SKM-1 treated with dmso at 0.1 percent for 144 hours (cell line): ENCODE measurements at regions not wholly inside any gene's neighbourhood (a gene's known extent, or its start where the extent isn't known, plus 50 kb on each side); places are given as distances from the start of the nearest gene placed in this dataset.

ENCODE experiments used
- DNase-seq: peaks from one replicate; lab custom pipeline; 2025; ENCODE audit not compliant: unreplicated experiment; lab: John Stamatoyannopoulos, UW

DNA sequence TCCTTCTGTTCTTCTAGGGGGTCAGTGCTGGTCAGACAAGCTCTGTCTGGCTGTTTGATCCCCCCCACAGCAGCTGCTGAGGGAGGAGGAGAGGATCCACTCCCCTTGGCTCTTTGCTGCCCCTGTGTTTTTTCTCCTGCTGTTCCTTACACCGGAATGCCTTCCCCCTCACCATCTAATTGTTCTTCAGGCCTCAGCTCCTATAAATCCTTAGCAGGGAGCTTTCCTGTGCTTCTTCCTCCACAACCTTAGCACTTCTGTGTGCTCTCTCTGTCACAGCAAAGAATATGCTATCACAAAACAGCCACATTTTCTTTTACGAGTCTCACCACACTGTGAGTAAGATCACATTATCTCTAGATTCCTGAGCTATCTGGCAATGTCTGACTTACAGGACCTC, 196.6 kb downstream of the OTOR start:
- no peak for DNase-seq

- no peak for DNase-seq
These were observed 197.5 kb downstream of the OTOR start for GRCh38 chr20:16945619-16946018.

- DNase-seq: no peak
These were observed 197.9 kb downstream of the OTOR start for GRCh38 chr20:16946097-16946496.

DNA sequence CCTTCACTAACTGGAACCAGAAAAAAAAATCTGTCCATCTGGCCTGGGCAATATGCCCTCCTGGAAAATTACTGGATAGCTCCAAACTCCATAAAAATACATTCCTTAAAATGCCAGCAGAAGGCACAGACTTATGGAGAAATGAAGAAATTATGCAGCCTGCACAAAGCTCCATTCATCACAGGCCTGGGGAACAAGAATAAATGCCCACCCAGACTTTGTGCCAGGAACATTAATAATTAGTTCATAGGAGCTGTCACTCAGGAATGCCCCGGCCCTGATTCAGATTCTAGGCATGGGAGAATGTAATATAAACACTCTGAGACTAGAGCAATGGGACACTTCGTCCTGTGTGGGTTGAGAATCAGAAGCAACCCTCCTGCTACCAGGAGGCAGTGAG, 199.3 kb downstream of the OTOR start:
- no peak for DNase-seq

GRCh38 chr20:16951876-16952275, 203.7 kb downstream of the OTOR start:
- no peak for DNase-seq

GRCh38 chr20:16952965-16953364, 204.8 kb downstream of the OTOR start:
- DNase-seq: no peak

GRCh38 chr20:16953858-16954257, 205.7 kb downstream of the OTOR start:
- DNase-seq: no peak

- DNase-seq: no peak
These were observed 207.3 kb downstream of the OTOR start for GRCh38 chr20:16955462-16955861.

GRCh38 chr20:16955971-16956370, 207.8 kb downstream of the OTOR start:
- DNase-seq: no peak

DNA sequence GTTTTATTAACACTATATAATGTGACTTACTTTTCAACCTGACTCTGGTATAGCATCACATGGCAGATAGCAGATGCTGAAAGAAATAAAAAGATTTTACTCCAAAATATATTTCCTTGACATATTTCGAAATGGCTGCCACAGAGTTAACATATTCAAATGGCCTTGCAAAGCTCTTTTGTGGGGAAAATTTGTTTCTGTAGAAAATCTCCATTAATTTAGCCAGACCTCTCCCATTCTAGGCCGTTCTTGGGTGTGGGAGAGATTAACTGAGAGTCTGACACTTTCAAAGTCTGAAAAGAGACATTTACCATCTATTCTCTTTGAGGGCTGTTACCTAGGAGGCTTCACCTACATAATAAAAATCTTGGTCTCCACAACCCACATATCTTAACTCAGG, 217.2 kb downstream of the OTOR start:
- DNase-seq: no peak

GRCh38 chr20:16966276-16966880, 218.2 kb downstream of the OTOR start:
- no peak for DNase-seq

DNA sequence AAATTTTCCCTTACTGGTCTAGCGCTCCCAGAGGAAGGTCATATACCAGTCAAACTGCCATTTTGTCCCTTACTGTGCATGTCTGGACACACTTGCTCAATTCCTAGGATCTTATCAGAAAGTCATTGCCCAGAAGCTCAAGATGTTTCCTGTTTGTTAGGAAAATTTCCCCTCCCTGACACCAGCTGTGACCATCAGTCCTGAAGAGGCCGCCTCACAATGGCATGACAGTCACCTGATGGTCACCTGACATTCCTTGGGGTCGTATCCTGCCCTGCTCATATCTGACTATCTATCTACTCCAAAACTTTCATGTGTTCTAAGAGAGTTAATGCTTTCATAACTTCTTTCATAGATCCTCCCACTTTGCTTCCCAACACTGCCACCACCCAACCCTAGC, 219.9 kb downstream of the OTOR start:
- DNase-seq: no peak

- no peak for DNase-seq
These were observed 222.6 kb downstream of the OTOR start for GRCh38 chr20:16970776-16971175.

DNA sequence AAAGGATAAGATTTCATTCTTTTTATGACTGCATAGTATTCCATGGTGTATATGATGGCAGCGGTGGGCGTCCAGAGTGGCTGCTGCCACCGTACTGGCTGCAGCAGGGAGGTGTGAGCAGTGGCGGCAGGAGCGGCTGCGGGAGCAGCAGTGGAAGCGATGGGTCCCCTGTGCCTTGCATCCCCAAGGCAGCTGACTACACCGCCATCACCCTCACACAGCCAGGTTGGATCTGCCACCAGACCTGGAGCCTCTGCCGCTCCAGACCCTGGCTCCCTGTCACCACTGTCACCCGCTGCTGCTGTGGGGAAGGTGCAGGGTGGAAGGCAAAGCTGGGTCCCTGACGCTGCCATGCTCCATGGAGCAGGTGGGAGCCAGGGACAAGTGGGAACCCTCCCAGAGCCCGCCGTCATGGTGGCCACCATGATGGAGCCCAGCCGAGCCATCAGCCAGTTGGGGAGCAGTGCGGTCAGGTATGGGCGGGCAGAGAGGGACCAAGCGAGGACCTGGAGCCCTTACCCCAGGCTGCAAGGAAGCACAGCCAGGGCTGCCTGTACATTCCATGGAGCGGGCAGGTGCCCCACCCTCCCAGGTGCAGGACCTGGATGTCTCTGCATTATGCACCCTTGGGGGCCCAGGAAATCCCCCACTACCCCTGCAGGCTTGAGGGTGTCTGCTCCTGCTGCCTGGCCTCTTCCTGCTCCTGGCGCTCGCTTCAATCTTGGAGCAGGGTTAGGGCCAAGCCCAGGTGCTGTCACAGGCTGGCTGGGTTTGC, 226.1 kb downstream of the OTOR start:
- DNase-seq: no peak

DNA sequence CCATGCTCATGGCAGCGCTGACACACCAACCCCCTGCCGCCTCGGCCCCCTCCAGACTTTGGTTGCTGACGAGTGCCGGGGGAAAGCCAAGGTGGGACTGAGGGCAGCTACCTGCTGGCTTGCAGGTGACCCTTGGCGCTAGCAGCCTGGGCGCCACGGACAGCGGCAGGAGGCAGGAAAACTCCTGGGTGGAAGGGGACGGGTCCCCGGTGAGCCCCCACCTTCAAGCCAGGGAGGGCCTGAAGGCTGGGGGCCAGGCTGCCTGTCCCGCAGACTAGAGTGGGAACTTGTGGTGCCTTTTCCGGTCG, 226.7 kb downstream of the OTOR start:
- no peak for DNase-seq

DNA sequence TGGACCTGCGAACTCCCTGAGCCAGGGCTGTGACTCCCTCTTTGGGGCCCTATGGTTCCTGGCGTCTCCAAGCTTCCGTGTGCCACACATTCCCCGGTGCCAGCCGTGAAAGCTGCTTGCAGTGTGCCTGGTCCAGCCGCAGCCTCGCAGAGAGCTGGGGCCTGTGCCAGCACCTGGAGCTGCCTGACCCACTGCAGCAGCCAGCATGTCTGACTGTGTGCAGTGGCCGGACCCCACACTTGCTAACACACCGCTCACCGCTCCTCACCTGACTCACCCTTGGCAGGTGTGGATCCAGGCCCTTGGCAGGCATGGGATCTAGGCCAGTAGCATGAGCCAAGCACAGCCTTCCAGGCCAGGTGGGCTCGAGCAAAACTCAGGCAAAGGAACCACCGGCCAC, 227.5 kb downstream of the OTOR start:
- DNase-seq: no peak

- no peak for DNase-seq
These were observed 230.3 kb downstream of the OTOR start for GRCh38 chr20:16978497-16978896.

DNA sequence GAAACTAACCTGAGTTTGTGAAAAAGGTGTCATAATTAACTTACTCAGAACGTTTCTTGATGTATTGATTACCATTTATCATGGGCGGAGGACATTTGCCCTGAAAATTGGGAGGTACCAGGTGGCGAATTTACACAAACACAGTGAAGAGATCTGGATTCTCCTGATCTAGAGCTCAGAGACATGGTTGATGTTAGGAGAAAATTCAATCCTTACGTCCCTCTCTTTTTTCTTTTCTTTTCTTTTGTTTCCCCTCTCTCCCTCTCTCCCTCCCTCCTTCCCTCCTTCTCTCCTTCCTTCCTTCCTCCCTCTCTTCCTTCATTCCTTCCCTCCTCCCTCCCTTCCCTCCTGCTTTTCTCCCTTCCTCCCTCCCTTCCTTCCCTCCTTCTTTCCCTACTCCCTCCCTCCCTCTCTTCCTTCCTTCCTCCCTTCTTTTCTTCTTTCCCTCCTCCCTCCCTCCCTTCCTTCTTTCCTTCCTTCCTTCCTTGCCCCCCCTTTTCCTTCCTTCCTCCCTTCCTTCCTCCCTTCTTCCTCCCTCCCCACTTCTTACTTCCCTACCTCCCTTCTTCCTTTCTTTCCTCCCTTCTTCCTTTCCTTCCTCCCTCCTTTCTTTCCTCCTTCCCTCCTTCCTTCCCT, 234.1 kb downstream of the OTOR start:
- DNase-seq: no peak

DNA sequence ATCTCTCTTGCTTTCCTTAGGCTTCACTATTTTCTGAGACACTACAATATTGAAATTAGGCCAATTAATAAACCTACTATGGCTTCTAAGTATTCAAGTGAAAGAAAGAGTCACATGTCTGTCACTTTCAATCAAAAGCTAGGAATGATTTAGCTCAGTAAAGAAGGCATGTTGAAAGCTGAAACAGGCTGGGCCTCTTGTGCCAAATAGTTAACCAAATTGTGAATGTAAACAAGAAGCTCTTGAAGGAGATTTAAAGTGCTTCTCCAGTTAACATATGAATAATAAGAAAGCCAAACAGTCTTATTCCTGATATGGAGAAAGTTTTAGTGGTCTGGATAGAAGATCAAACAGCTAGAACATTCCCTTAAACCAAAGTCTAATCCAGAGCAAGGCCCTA, 236.3 kb downstream of the OTOR start:
- no peak for DNase-seq

DNA sequence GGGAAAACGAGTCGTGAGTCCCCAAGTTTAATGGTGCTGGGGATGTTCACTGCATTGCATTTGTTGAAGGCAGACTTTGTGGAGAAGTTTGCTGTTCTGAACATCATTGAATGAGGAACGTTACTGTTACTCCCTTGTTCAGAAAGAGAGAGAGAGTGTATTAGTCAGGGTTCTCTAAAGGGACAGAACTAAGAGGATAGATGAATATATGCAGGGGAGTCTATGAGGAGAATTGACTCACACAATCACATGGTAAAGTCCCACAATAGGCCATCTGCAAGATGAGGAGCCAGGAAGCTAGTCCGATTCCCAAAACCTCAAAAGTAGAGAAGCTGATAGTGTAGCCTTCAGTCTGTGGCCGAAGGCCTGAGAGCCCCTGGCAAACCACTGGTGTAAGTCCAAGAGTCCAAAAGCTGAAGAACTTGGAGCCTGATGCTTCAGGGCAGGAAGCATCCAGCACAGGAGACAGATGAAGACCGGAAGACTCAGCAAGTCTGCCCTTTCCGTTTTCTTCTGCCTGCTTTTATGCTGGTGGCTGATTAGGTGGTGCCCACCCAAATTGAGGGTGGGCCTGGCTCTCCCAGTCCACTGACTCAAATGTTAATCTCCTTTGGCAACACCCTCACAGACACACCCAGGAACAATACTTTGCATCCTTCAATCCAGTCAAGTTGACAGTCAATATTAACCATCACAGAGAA, 223.5 kb upstream of the PCSK2 start:
- no peak for DNase-seq

- DNase-seq: no peak
These were observed 216.7 kb upstream of the PCSK2 start for GRCh38 chr20:17010181-17010580.
